ENCODE measurements at regions not wholly inside any gene's neighbourhood (a gene's known extent, or its start where the extent isn't known, plus 50 kb on each side); places are given as distances from the start of the nearest gene placed in this dataset.

GRCh38 chr6:101222007-101222406, 171.5 kb upstream of the GRIK2 start:
- TF ChIP-seq CTCF (IDR thresholded peaks at IDR 0.05) (no peak), EZH2 (IDR thresholded peaks at IDR 0.05; ENCODE audit: borderline replicate concordance, insufficient read depth, low read depth, low read length, poor library complexity, severe bottlenecking) (no peak)

All from B cell (primary cell).